Thyroid gland (tissue), 4 donors: ENCODE measurements at regions not wholly inside any gene's neighbourhood (a gene's known extent, or its start where the extent isn't known, plus 50 kb on each side); places are given as distances from the start of the nearest gene placed in this dataset.

Source experiments
- DNase-seq, 2 donors: peaks; one replicate each; pipeline ENCODE4 v3.0.0-alpha.2; 2019
- H3K27ac ChIP-seq, 3 donors: fragments of 200-600 bp; sonication (generic); 1 replicate in 2 of 3; 2 replicates in 1 of 3; pipeline ENCODE4 v1.5.1; 2016 to 2019; ENCODE audit warnings: mild to moderate bottlenecking in 1 of 3, moderate library complexity in 1 of 3
- H3K27me3 ChIP-seq: fragments of 200-600 bp; sonication (generic); one replicate; pipeline ENCODE4 v1.5.1; 2019
- H3K36me3 ChIP-seq, 2 donors: fragments of 200-600 bp; sonication (generic); one replicate each; pipeline ENCODE4 v1.5.1; 2016 to 2019
- H3K4me1 ChIP-seq, 2 donors: fragments of 200-600 bp; sonication (generic); one replicate each; pipeline ENCODE4 v1.5.1; 2017 to 2019
- H3K4me3 ChIP-seq, 3 donors: fragments of 200-600 bp; sonication (generic); replicated peaks in 1 of 3; 1 replicate in 2 of 3; 2 replicates in 1 of 3; pipeline ENCODE4 v1.5.1; 2016; ENCODE audit warnings: mild to moderate bottlenecking in 1 of 3
- H3K9me3 ChIP-seq: fragments of 200-600 bp; sonication (generic); one replicate; pipeline ENCODE4 v1.5.1; 2017
- CTCF ChIP-seq, 6 experiments: fragments of 200-600 bp in 3 of 6; fragments of 450-650 bp in 3 of 6; sonication (generic) in 3 of 6; IDR thresholded peaks; one replicate each; pipeline ENCODE4 v1.5.1; 2016 to 2019; ENCODE audit warnings: antibody characterized with exemption in 6 of 6, mild to moderate bottlenecking in 2 of 6, inconsistent platforms in 1 of 6, moderate library complexity in 1 of 6
- POLR2A ChIP-seq, 2 donors: fragments of 450-650 bp; IDR thresholded peaks; one replicate each; pipeline ENCODE4 v1.6.1; 2017; ENCODE audit warnings: antibody characterized with exemption in 2 of 2, mild to moderate bottlenecking in 2 of 2, moderate library complexity in 1 of 2
- WGBS, 2 donors: methylation state at CpG; one replicate each; pipeline ENCODE4 v1.1.5; 2017; 5-methylcytosine and 5-hydroxymethylcytosine counted together
- intact Hi-C: fragments of 100-400 bp; cut with DNase I; formaldehyde crosslinking; loops from one replicate; pipeline ENCODE4 v1.15.1; 2023

GRCh38 chr2:173821451-173821850, 143.7 kb downstream of the SP3 start:
- intact Hi-C loops: no loop called here
- no peak overlapping the region for H3K4me3 ChIP-seq
- WGBS, 2 donors: 44 to 58% methylated on average over 9 of the region's 9 CpGs
- H3K4me1 ChIP-seq: peaks cover 23 to 34% of the 10 kb centered on the region in 2 donors
- H3K27me3 ChIP-seq: no peaks in the 10 kb centered on the region
- no peaks in the 10 kb centered on the region for H3K36me3 ChIP-seq
- DNase-seq: peak; percentile 70 to 74
- no peak for TF ChIP-seq CTCF (IDR thresholded peaks at IDR 0.05)
- no peak for TF ChIP-seq POLR2A (IDR thresholded peaks at IDR 0.05)
- peak overlapping the region in 1 of 3 donors; percentile 21 for H3K27ac ChIP-seq
- no peaks in the 10 kb centered on the region for H3K9me3 ChIP-seq

- Histone ChIP-seq H3K36me3 (no peaks in the 10 kb centered on the region), H3K9me3 (no peaks in the 10 kb centered on the region), H3K27me3 (no peaks in the 10 kb centered on the region), H3K4me3 (no peak overlapping the region), H3K4me1 (peaks cover 23 to 34% of the 10 kb centered on the region in 2 donors), H3K27ac (peak overlapping the region; percentile 25 to 39 (median 36))
- TF ChIP-seq POLR2A (IDR thresholded peaks at IDR 0.05) (no peak), CTCF (IDR thresholded peaks at IDR 0.05) (no peak)
- whole genome bisulfite sequencing, 2 donors: 37 to 43% methylated on average over 6 of the region's 6 CpGs
- DNase-seq: peak; percentile 41 to 52
- intact Hi-C loops: no loop called here
Observed at GRCh38 chr2:173822889-173823542, 142.2 kb downstream of the SP3 start.

- intact Hi-C loops: no loop called here
Observed at GRCh38 chr2:173823543-173823939, 141.6 kb downstream of the SP3 start.

GRCh38 chr2:173828189-173829142, 136.7 kb downstream of the SP3 start:
- TF ChIP-seq POLR2A (IDR thresholded peaks at IDR 0.05) (no peak), CTCF (IDR thresholded peaks at IDR 0.05) (no peak)
- H3K9me3 ChIP-seq: no peaks in the 10 kb centered on the region
- peak in 1 of 2 donors; percentile 15 for DNase-seq
- no peaks in the 10 kb centered on the region for H3K36me3 ChIP-seq
- no peaks in the 10 kb centered on the region for H3K27me3 ChIP-seq
- peaks cover 29 to 36% of the 10 kb centered on the region in 2 donors for H3K4me1 ChIP-seq
- H3K4me3 ChIP-seq: no peak overlapping the region
- 54 to 61% methylated on average over 9 of the region's 9 CpGs for WGBS, 2 donors
- no peak overlapping the region for H3K27ac ChIP-seq
- intact Hi-C loops: no loop called here

More at GRCh38 chr2:173823543-173823939, 141.6 kb downstream of the SP3 start:
- Histone ChIP-seq H3K9me3 (no peaks in the 10 kb centered on the region), H3K4me1 (peaks cover 25 to 36% of the 10 kb centered on the region in 2 donors), H3K4me3 (no peak overlapping the region), H3K27me3 (no peaks in the 10 kb centered on the region), H3K36me3 (no peaks in the 10 kb centered on the region), H3K27ac (peak overlapping the region; percentile 25 to 39 (median 36))
- DNase-seq: peak; percentile 69 to 75
- TF ChIP-seq CTCF (IDR thresholded peaks at IDR 0.05): no peak
- TF ChIP-seq POLR2A (IDR thresholded peaks at IDR 0.05): no peak
- 40 to 45% methylated on average over 4 of the region's 4 CpGs for WGBS, 2 donors
